ENCODE measurements at regions not wholly inside any gene's neighbourhood (a gene's known extent, or its start where the extent isn't known, plus 50 kb on each side); places are given as distances from the start of the nearest gene placed in this dataset.

- TF ChIP-seq CTCF (IDR thresholded peaks at IDR 0.05) (no peak), POLR2A (IDR thresholded peaks at IDR 0.05) (no peak)
These were observed 137.1 kb upstream of the GAREM1 start for GRCh38 chr18:32607816-32608215.

Measured in esophagus squamous epithelium (tissue), 4 donors.